Activated CD4-positive, CD25-positive, alpha-beta regulatory T cell treated with anti-CD3 and anti-CD28 coated beads, Interleukin-2, amount 50 U/mL, for 24 hours (primary cell): ENCODE measurements at regions not wholly inside any gene's neighbourhood (a gene's known extent, or its start where the extent isn't known, plus 50 kb on each side); places are given as distances from the start of the nearest gene placed in this dataset.
"Not testable (repeated sequence)": the region's sequence is repeated elsewhere in the genome, so short reads cannot be mapped to it uniquely, and the experiment has no call there.

Experiments
- ATAC-seq, 2 donors: fragments of 150-1000 bp; cut with Tn5 transposase; one replicate each; pipeline ENCODE4 v1.10.0; 2021; ENCODE audit warnings: mild to moderate bottlenecking in 1 of 2, moderate library complexity in 1 of 2

- no peak for ATAC-seq
These were observed 559.6 kb upstream of the SPRY2 start for GRCh38 chr13:80900561-80900960.

GRCh38 chr13:80897641-80898040, 556.7 kb upstream of the SPRY2 start:
- ATAC-seq: not testable (repeated sequence)

- no peak for ATAC-seq
These were observed 554.0 kb upstream of the SPRY2 start for GRCh38 chr13:80894917-80895316.

GRCh38 chr13:80889829-80890228, 548.9 kb upstream of the SPRY2 start:
- ATAC-seq: no peak

- no peak for ATAC-seq
These were observed 547.5 kb upstream of the SPRY2 start for GRCh38 chr13:80888390-80888789.

GRCh38 chr13:80884056-80884785, 543.3 kb upstream of the SPRY2 start:
- ATAC-seq: no peak

- no peak for ATAC-seq
These were observed 542.6 kb upstream of the SPRY2 start for GRCh38 chr13:80883545-80883944.

- no peak for ATAC-seq
These were observed 541.1 kb upstream of the SPRY2 start for GRCh38 chr13:80881942-80882445.

GRCh38 chr13:80881495-80881894, 540.6 kb upstream of the SPRY2 start:
- ATAC-seq: no peak

- ATAC-seq: no peak
These were observed 540.1 kb upstream of the SPRY2 start for GRCh38 chr13:80881034-80881433.

- no peak for ATAC-seq
These were observed 537.0 kb upstream of the SPRY2 start for GRCh38 chr13:80877944-80878241.

GRCh38 chr13:80877209-80877943, 536.5 kb upstream of the SPRY2 start:
- ATAC-seq: no peak

GRCh38 chr13:80873589-80873988, 532.7 kb upstream of the SPRY2 start:
- ATAC-seq: peak in 1 of 2 donors; percentile 46

GRCh38 chr13:80871971-80872370, 531.0 kb upstream of the SPRY2 start:
- not testable (repeated sequence) for ATAC-seq

GRCh38 chr13:80871481-80871880, 530.6 kb upstream of the SPRY2 start:
- no peak for ATAC-seq

- ATAC-seq: no peak
These were observed 529.3 kb upstream of the SPRY2 start for GRCh38 chr13:80870186-80870585.

GRCh38 chr13:80866921-80867320, 526.0 kb upstream of the SPRY2 start:
- ATAC-seq: no peak

- no peak for ATAC-seq
These were observed 524.4 kb upstream of the SPRY2 start for GRCh38 chr13:80865329-80865728.

GRCh38 chr13:80862456-80862855, 521.5 kb upstream of the SPRY2 start:
- ATAC-seq: no peak

GRCh38 chr13:80860845-80861244, 519.9 kb upstream of the SPRY2 start:
- no peak for ATAC-seq

GRCh38 chr13:80858131-80858530, 517.2 kb upstream of the SPRY2 start:
- ATAC-seq: no peak

GRCh38 chr13:80857321-80857720, 516.4 kb upstream of the SPRY2 start:
- no peak for ATAC-seq

GRCh38 chr13:80850771-80851170, 509.8 kb upstream of the SPRY2 start:
- no peak for ATAC-seq

- ATAC-seq: no peak
These were observed 503.2 kb upstream of the SPRY2 start for GRCh38 chr13:80844164-80844563.
